DOHH2 (cell line): ENCODE measurements at regions not wholly inside any gene's neighbourhood (a gene's known extent, or its start where the extent isn't known, plus 50 kb on each side); places are given as distances from the start of the nearest gene placed in this dataset.

ENCODE experiments used
- H3F3A ChIP-seq: fragments of 200-600 bp; sonication (generic), shearing (Covaris generic); 2 replicates; pipeline ENCODE4 v1.6.0; 2016; ENCODE audit warnings: antibody characterized with exemption, mild to moderate bottlenecking; ENCODE audit not compliant: control insufficient read depth, insufficient read depth
- H3K27ac ChIP-seq: fragments of 200-600 bp; sonication (generic); 2 replicates; pipeline ENCODE4 v1.5.1; 2014; ENCODE audit warnings: low read depth, mild to moderate bottlenecking, low read length, moderate library complexity
- H3K27me3 ChIP-seq: fragments of 200-600 bp; sonication (generic); 2 replicates; pipeline ENCODE4 v1.6.1; 2014; ENCODE audit warnings: mild to moderate bottlenecking, low read length, mixed read lengths; ENCODE audit not compliant: control insufficient read depth
- H3K36me3 ChIP-seq: fragments of 200-600 bp; sonication (generic); 2 replicates; pipeline ENCODE4 v1.6.1; 2014; ENCODE audit warnings: mild to moderate bottlenecking, low read length, moderate library complexity, mixed read lengths; ENCODE audit not compliant: control insufficient read depth
- H3K4me1 ChIP-seq: fragments of 200-600 bp; sonication (generic); 2 replicates; pipeline ENCODE4 v1.6.1; 2014; ENCODE audit warnings: mild to moderate bottlenecking, low read length, mixed read lengths; ENCODE audit not compliant: control insufficient read depth
- H3K4me2 ChIP-seq: fragments of 200-600 bp; sonication (generic); 2 replicates; pipeline ENCODE4 v1.6.0; 2014; ENCODE audit warnings: mild to moderate bottlenecking, low read length, moderate library complexity
- H3K4me3 ChIP-seq: fragments of 200-600 bp; sonication (generic); 2 replicates; pipeline ENCODE4 v1.5.1; 2014; ENCODE audit warnings: mild to moderate bottlenecking, low read length, mixed read lengths
- H3K79me2 ChIP-seq: fragments of 200-600 bp; sonication (generic); 2 replicates; pipeline ENCODE4 v1.6.1; 2014; ENCODE audit warnings: mild to moderate bottlenecking, low read length, mixed read lengths; ENCODE audit not compliant: control insufficient read depth
- H3K9me2 ChIP-seq: fragments of 200-600 bp; sonication (generic); replicated peaks from 2 replicates; pipeline ENCODE4 v1.6.1; 2014; ENCODE audit warnings: mild to moderate bottlenecking, low read length, mixed read lengths; ENCODE audit not compliant: control insufficient read depth
- H3K9me3 ChIP-seq: fragments of 200-600 bp; sonication (generic); 2 replicates; pipeline ENCODE4 v1.6.1; 2014; ENCODE audit warnings: antibody characterized with exemption, low read length, mixed read lengths; ENCODE audit not compliant: control insufficient read depth, insufficient read depth
- H4K20me1 ChIP-seq: fragments of 200-600 bp; sonication (generic); 2 replicates; pipeline ENCODE4 v1.6.0; 2014; ENCODE audit warnings: low read depth, mild to moderate bottlenecking, antibody characterized with exemption, low read length, moderate library complexity; ENCODE audit not compliant: control insufficient read depth, insufficient read depth
- CTCF ChIP-seq: fragments of 200-600 bp; sonication (generic); IDR thresholded peaks from one replicate; pipeline ENCODE4 v1.5.1; 2014; ENCODE audit warnings: antibody characterized with exemption, mild to moderate bottlenecking, low read depth, low read length; ENCODE audit not compliant: poor library complexity, severe bottlenecking
- EZH2phosphoT487 ChIP-seq: fragments of 200-600 bp; sonication (generic); IDR thresholded peaks from 2 replicates; pipeline ENCODE4 v1.6.1; 2017; ENCODE audit warnings: borderline replicate concordance, mild to moderate bottlenecking, antibody characterized with exemption, low read length, moderate library complexity, mixed read lengths

- no peaks in the 10 kb centered on the region for H3K4me1 ChIP-seq
- H3K27ac ChIP-seq = no peak overlapping the region
- no peaks in the 10 kb centered on the region for H3K36me3 ChIP-seq
- H3K9me3 ChIP-seq = no peaks in the 10 kb centered on the region; the same call in 1 of the 2 replicates
- no peaks in the 10 kb centered on the region for H3K79me2 ChIP-seq
- H3K4me3 ChIP-seq = no peak overlapping the region
- no peak overlapping the region for H3K4me2 ChIP-seq
- TF ChIP-seq CTCF = no peak
- no peak for TF ChIP-seq EZH2phosphoT487
- H3K9me2 ChIP-seq = no peaks in the 10 kb centered on the region
- H3F3A ChIP-seq = no peaks in the 10 kb centered on the region
- no peaks in the 10 kb centered on the region for H4K20me1 ChIP-seq
- H3K27me3 ChIP-seq = no peaks in the 10 kb centered on the region
Measured at GRCh38 chr13:34591900-34592529, 350.1 kb upstream of the NBEA start.

- H3K27ac ChIP-seq = no peak overlapping the region
- no peaks in the 10 kb centered on the region for H3K79me2 ChIP-seq
- H3K9me3 ChIP-seq = no peaks in the 10 kb centered on the region; the same call in 1 of the 2 replicates
- H3K9me2 ChIP-seq = no peaks in the 10 kb centered on the region
- no peaks in the 10 kb centered on the region for H4K20me1 ChIP-seq
- no peaks in the 10 kb centered on the region for H3F3A ChIP-seq
- H3K4me3 ChIP-seq = no peak overlapping the region
- H3K27me3 ChIP-seq = no peaks in the 10 kb centered on the region
- H3K4me2 ChIP-seq = no peak overlapping the region
- no peaks in the 10 kb centered on the region for H3K36me3 ChIP-seq
- no peaks in the 10 kb centered on the region for H3K4me1 ChIP-seq
- TF ChIP-seq EZH2phosphoT487 (no peak), CTCF (no peak)
Measured at GRCh38 chr13:34593658-34594057, 348.4 kb upstream of the NBEA start.

GRCh38 chr13:34594507-34594906 is 347.6 kb upstream of the NBEA start:
- H3K79me2 ChIP-seq = no peaks in the 10 kb centered on the region
- TF ChIP-seq CTCF (no peak), EZH2phosphoT487 (no peak)

More at GRCh38 chr13:34594507-34594906, 347.6 kb upstream of the NBEA start:
- H3F3A ChIP-seq = no peaks in the 10 kb centered on the region
- no peak overlapping the region for H3K27ac ChIP-seq
- no peak overlapping the region for H3K4me2 ChIP-seq
- no peaks in the 10 kb centered on the region for H3K36me3 ChIP-seq
- H3K27me3 ChIP-seq = no peaks in the 10 kb centered on the region
- no peaks in the 10 kb centered on the region; the same call in 1 of the 2 replicates for H3K9me3 ChIP-seq
- H3K4me3 ChIP-seq = no peak overlapping the region
- no peaks in the 10 kb centered on the region for H4K20me1 ChIP-seq
- H3K9me2 ChIP-seq = no peaks in the 10 kb centered on the region
- no peaks in the 10 kb centered on the region for H3K4me1 ChIP-seq
